ENCODE measurements at regions not wholly inside any gene's neighbourhood (a gene's known extent, or its start where the extent isn't known, plus 50 kb on each side); places are given as distances from the start of the nearest gene placed in this dataset.

- no peak for TF ChIP-seq CTCF (IDR thresholded peaks at IDR 0.05; ENCODE audit: borderline replicate concordance, extremely low read depth, low read length, poor library complexity, severe bottlenecking)
- TF ChIP-seq EZH2 (IDR thresholded peaks at IDR 0.05; ENCODE audit: borderline replicate concordance, low read depth, low read length, severe bottlenecking), result no peak
These were observed 129.4 kb upstream of the NCK2 start for GRCh38 chr2:105615305-105615704.
